Bronchial epithelial cell (primary cell): ENCODE measurements at regions not wholly inside any gene's neighbourhood (a gene's known extent, or its start where the extent isn't known, plus 50 kb on each side); places are given as distances from the start of the nearest gene placed in this dataset.

ENCODE experiments used
- DNase-seq: peaks from one replicate; pipeline ENCODE4 v3.0.0-alpha.2; 2010; ENCODE audit warnings: low read depth
- FAIRE-seq: peaks from 2 replicates; lab custom pipeline; 2011; peaks lifted over from hg19 to GRCh38; lab: Jason Lieb, UNC
- H3K27me3 ChIP-seq: 2 replicates; pipeline ENCODE4 v1.5.1; 2011; ENCODE audit warnings: low read length; ENCODE audit not compliant: control insufficient read depth, insufficient read depth
- H3K36me3 ChIP-seq: 2 replicates; pipeline ENCODE4 v1.5.1; 2011; ENCODE audit warnings: low read length; ENCODE audit not compliant: control insufficient read depth, insufficient read depth
- H3K4me3 ChIP-seq: 2 replicates; pipeline ENCODE4 v1.5.1; 2011; ENCODE audit warnings: mild to moderate bottlenecking, low read depth, low read length, control low read depth
- CTCF ChIP-seq: IDR thresholded peaks from 2 replicates; pipeline ENCODE4 v1.5.1; 2011; ENCODE audit warnings: mild to moderate bottlenecking, moderate library complexity, low read length, control low read depth, inconsistent platforms; ENCODE audit not compliant: insufficient read depth, severe bottlenecking

GRCh38 chr1:214957330-214958137 is 125.0 kb upstream of the KCNK2 start:
- FAIRE-seq (no peak), DNase-seq (peak; percentile 99)

GRCh38 chr1:214958486-214958885 is 124.1 kb upstream of the KCNK2 start:
- TF ChIP-seq CTCF: no peak
- no peaks in the 10 kb centered on the region for H3K36me3 ChIP-seq
- no peaks in the 10 kb centered on the region for H3K27me3 ChIP-seq
- DNase-seq (no peak), FAIRE-seq (no peak)
- no peak overlapping the region for H3K4me3 ChIP-seq

More at GRCh38 chr1:214957330-214958137, 125.0 kb upstream of the KCNK2 start:
- H3K27me3 ChIP-seq: no peaks in the 10 kb centered on the region
- no peak overlapping the region for H3K4me3 ChIP-seq
- no peak for TF ChIP-seq CTCF
- no peaks in the 10 kb centered on the region for H3K36me3 ChIP-seq

DNA sequence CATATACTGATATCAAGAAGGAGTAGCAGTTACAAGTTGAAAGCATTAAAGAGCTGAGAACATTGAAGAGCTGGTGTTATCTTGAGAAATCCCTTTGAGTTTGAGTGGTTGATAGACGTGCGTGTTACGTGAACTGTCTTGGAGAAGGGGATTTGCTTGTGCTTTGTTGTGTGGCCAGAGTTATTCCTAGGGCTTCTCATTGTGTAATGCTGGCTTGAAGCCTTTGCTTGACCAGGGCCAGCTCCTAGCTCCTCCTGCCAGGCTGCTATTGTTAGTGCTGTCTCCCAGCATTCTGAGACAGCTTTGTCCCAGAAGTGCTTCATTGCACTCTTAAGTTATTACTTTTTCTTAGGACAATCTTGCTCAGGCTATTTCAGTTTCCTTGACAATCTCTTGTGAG is 116.2 kb upstream of the KCNK2 start:
- no peak for TF ChIP-seq CTCF
- no peak for DNase-seq
- no peaks in the 10 kb centered on the region for H3K36me3 ChIP-seq
- no peaks in the 10 kb centered on the region for H3K27me3 ChIP-seq
- no peak for FAIRE-seq
- H3K4me3 ChIP-seq: no peak overlapping the region

GRCh38 chr1:214967865-214968575 is 114.5 kb upstream of the KCNK2 start:
- no peak for TF ChIP-seq CTCF
- FAIRE-seq: no peak
- Histone ChIP-seq H3K27me3 (no peaks in the 10 kb centered on the region), H3K36me3 (no peaks in the 10 kb centered on the region), H3K4me3 (no peak overlapping the region)
- DNase-seq: no peak

DNA sequence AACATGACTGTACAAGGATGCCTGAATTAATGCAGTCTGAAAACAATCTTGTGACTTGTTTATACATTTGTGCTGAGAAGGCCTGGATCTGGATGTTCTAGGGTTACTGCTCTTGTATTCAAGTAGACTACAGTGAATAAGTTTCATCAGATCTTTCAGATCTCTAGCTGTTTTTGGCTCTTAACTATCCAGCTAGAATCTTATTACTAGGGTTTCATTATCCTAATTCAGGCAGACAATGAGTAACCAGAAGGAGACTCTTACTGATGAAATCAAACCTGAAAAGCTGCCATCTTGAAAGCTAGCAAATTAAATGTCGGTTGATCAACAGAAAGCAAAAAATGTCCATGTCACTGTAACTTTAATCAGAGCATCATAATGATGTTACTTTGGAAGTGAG is 112.5 kb upstream of the KCNK2 start:
- H3K36me3 ChIP-seq: no peaks in the 10 kb centered on the region
- H3K4me3 ChIP-seq: no peak overlapping the region
- TF ChIP-seq CTCF: no peak
- no peak for DNase-seq
- no peaks in the 10 kb centered on the region for H3K27me3 ChIP-seq
- no peak for FAIRE-seq
